ENCODE measurements at regions not wholly inside any gene's neighbourhood (a gene's known extent, or its start where the extent isn't known, plus 50 kb on each side); places are given as distances from the start of the nearest gene placed in this dataset.

DNA sequence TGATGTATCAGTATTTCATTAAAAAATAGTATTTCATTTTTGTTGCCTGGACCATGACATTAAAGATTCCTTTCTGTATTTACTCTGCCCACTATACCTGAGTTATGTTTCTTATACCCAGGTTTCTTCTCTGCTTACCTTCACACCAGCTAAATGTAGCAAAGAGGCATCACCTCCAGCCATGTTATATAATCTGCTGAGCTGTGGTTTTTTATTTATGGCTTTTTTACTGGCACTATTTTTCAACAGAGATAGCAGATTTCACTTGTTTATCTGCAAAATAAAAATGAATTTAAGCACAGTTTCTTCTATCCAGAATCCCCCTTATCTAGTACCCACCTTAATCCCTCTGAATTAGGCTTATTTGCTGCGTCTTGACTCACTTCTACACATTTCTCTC lies 979.0 kb upstream of the MAN1A1 start:
- POLR2A ChIA-PET (ENCODE audit: low non-redundant PET) = no interaction called here
- peaks cover 5% of the 10 kb centered on the region for H3K9me3 ChIP-seq (ENCODE audit: low read depth, low read length, poor library complexity, severe bottlenecking)
- no peaks in the 10 kb centered on the region for H3K4me1 ChIP-seq (ENCODE audit: insufficient read depth, low read length, poor library complexity, severe bottlenecking)
- no peak overlapping the region for H3K4me3 ChIP-seq (ENCODE audit: low read depth, low read length, poor library complexity, severe bottlenecking)
- H3K27me3 ChIP-seq (replicated peaks; ENCODE audit: insufficient read depth, low read depth, low read length, poor library complexity) = no peaks in the 10 kb centered on the region
- CTCF ChIA-PET = no interaction called here
- intact Hi-C loops (cut with micrococcal nuclease; ENCODE audit: unreplicated experiment) = no loop called here
- no peaks in the 10 kb centered on the region for H3K36me3 ChIP-seq (ENCODE audit: insufficient read depth, low read length, poor library complexity, severe bottlenecking)
- BruUV-seq (replicated peaks) = no TSS peak
- no peak for DNase-seq (ENCODE audit: low spot score)
- no peak overlapping the region for H3K27ac ChIP-seq (ENCODE audit: low read depth, low read length, poor library complexity, severe bottlenecking)
- TF ChIP-seq EZH2 (IDR thresholded peaks at IDR 0.05; ENCODE audit: borderline replicate concordance, low read depth, low read length, poor library complexity, severe bottlenecking) = no peak
- TF ChIP-seq, protein P1, sequence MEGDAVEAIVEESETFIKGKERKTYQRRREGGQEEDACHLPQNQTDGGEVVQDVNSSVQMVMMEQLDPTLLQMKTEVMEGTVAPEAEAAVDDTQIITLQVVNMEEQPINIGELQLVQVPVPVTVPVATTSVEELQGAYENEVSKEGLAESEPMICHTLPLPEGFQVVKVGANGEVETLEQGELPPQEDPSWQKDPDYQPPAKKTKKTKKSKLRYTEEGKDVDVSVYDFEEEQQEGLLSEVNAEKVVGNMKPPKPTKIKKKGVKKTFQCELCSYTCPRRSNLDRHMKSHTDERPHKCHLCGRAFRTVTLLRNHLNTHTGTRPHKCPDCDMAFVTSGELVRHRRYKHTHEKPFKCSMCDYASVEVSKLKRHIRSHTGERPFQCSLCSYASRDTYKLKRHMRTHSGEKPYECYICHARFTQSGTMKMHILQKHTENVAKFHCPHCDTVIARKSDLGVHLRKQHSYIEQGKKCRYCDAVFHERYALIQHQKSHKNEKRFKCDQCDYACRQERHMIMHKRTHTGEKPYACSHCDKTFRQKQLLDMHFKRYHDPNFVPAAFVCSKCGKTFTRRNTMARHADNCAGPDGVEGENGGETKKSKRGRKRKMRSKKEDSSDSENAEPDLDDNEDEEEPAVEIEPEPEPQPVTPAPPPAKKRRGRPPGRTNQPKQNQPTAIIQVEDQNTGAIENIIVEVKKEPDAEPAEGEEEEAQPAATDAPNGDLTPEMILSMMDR (conservative IDR thresholded peaks at IDR 0.05; ENCODE audit: low read depth, low read length) = no peak

- BruUV-seq (replicated peaks) = no TSS peak
- ChIA-PET POLR2A (ENCODE audit: low non-redundant PET) (no interaction called here), CTCF (no interaction called here)
- Histone ChIP-seq H3K27me3 (replicated peaks; ENCODE audit: insufficient read depth, low read depth, low read length, poor library complexity) (no peaks in the 10 kb centered on the region), H3K36me3 (ENCODE audit: insufficient read depth, low read length, poor library complexity, severe bottlenecking) (no peaks in the 10 kb centered on the region), H3K27ac (ENCODE audit: low read depth, low read length, poor library complexity, severe bottlenecking) (no peak overlapping the region), H3K4me1 (ENCODE audit: insufficient read depth, low read length, poor library complexity, severe bottlenecking) (no peaks in the 10 kb centered on the region), H3K4me3 (ENCODE audit: low read depth, low read length, poor library complexity, severe bottlenecking) (no peak overlapping the region), H3K9me3 (ENCODE audit: low read depth, low read length, poor library complexity, severe bottlenecking) (peaks cover 12% of the 10 kb centered on the region)
- intact Hi-C loops (cut with micrococcal nuclease; ENCODE audit: unreplicated experiment) = no loop called here
- TF ChIP-seq, protein P1 (conservative IDR thresholded peaks at IDR 0.05; ENCODE audit: low read depth, low read length) = no peak
- no peak for TF ChIP-seq EZH2 (IDR thresholded peaks at IDR 0.05; ENCODE audit: borderline replicate concordance, low read depth, low read length, poor library complexity, severe bottlenecking)
- DNase-seq (ENCODE audit: low spot score) = no peak
Measured at GRCh38 chr6:120320481-120321162, 971.1 kb upstream of the MAN1A1 start.

DNA sequence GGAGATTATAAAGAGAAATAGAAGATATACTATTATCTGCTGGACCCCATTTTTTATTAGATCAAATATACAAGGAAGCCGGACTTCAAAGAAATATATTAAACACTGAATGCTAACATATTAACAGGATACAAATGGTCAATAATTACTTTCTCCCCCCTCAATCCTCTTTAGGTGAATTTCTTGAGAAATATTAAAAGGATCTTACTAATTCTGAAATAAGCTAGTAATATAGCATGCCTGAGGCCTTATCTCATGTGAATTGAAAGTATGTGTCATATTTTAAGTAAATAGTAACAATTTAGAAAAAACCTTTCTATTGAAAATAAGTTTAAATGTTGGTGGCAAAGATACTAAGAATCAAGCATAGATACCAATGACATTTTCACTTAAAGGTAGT lies 954.7 kb upstream of the MAN1A1 start:
- Histone ChIP-seq H3K4me3 (ENCODE audit: low read depth, low read length, poor library complexity, severe bottlenecking) (no peak overlapping the region), H3K4me1 (ENCODE audit: insufficient read depth, low read length, poor library complexity, severe bottlenecking) (no peaks in the 10 kb centered on the region), H3K27me3 (replicated peaks; ENCODE audit: insufficient read depth, low read depth, low read length, poor library complexity) (no peaks in the 10 kb centered on the region), H3K36me3 (ENCODE audit: insufficient read depth, low read length, poor library complexity, severe bottlenecking) (no peaks in the 10 kb centered on the region), H3K27ac (ENCODE audit: low read depth, low read length, poor library complexity, severe bottlenecking) (no peak overlapping the region), H3K9me3 (ENCODE audit: low read depth, low read length, poor library complexity, severe bottlenecking) (no peaks in the 10 kb centered on the region)
- no peak for DNase-seq (ENCODE audit: low spot score)
- ChIA-PET POLR2A (ENCODE audit: low non-redundant PET) (no interaction called here), CTCF (no interaction called here)
- TF ChIP-seq, protein P1 (conservative IDR thresholded peaks at IDR 0.05; ENCODE audit: low read depth, low read length) = no peak
- TF ChIP-seq EZH2 (IDR thresholded peaks at IDR 0.05; ENCODE audit: borderline replicate concordance, low read depth, low read length, poor library complexity, severe bottlenecking) = no peak
- intact Hi-C loops (cut with micrococcal nuclease; ENCODE audit: unreplicated experiment) = no loop called here
- BruUV-seq (replicated peaks) = no TSS peak
